HUES6 (cell line): ENCODE measurements at regions not wholly inside any gene's neighbourhood (a gene's known extent, or its start where the extent isn't known, plus 50 kb on each side); places are given as distances from the start of the nearest gene placed in this dataset.
"Not testable (repeated sequence)": the region's sequence is repeated elsewhere in the genome, so short reads cannot be mapped to it uniquely, and the experiment has no call there.

ENCODE experiments used
- H3K27ac ChIP-seq: 2 replicates; pipeline ENCODE4 v1.7.0; 2013; ENCODE audit warnings: low read depth, mild to moderate bottlenecking, low read length, inconsistent platforms
- H3K27me3 ChIP-seq: 2 replicates; pipeline ENCODE4 v1.6.1; 2013; ENCODE audit warnings: low read length; ENCODE audit not compliant: control insufficient read depth, insufficient read depth
- H3K36me3 ChIP-seq: 2 replicates; pipeline ENCODE4 v1.6.1; 2013; ENCODE audit warnings: low read length; ENCODE audit not compliant: control insufficient read depth, insufficient read depth
- H3K4me1 ChIP-seq: 2 replicates; pipeline ENCODE4 v1.6.1; 2013; ENCODE audit warnings: low read length; ENCODE audit not compliant: control insufficient read depth, insufficient read depth
- H3K4me3 ChIP-seq: 2 replicates; pipeline ENCODE4 v1.5.1; 2013; ENCODE audit warnings: low read depth, low read length
- H3K9ac ChIP-seq: one replicate; pipeline ENCODE4 v1.6.1; 2013; ENCODE audit warnings: mild to moderate bottlenecking, low read length
- H3K9me3 ChIP-seq: 2 replicates; pipeline ENCODE4 v1.6.1; 2013; ENCODE audit warnings: low read depth, low read length; ENCODE audit not compliant: control insufficient read depth, insufficient read depth

DNA sequence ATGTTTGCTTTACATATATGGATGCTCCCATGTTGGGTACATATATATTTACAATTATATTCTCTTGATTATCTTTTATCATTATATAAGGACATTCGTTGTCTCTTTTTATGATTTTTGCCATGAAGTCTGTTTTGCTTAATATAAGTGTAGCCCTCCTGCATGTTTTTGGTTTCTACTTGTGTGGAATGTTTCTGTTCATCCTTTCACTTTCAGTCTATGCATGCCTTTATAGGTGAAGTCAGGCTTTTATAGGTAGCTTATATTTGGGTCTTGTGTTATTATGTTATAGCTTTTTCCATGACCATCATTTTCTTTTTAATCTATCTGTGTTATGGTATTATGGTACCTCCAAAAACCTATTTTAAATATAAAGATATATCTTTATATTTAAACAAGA is 612.5 kb upstream of the HS3ST5 start:
- Histone ChIP-seq H3K36me3 (no peaks in the 10 kb centered on the region), H3K27me3 (no peaks in the 10 kb centered on the region), H3K9ac (no peak overlapping the region), H3K4me3 (no peak overlapping the region), H3K4me1 (no peaks in the 10 kb centered on the region), H3K9me3 (no peaks in the 10 kb centered on the region), H3K27ac (no peak overlapping the region)

DNA sequence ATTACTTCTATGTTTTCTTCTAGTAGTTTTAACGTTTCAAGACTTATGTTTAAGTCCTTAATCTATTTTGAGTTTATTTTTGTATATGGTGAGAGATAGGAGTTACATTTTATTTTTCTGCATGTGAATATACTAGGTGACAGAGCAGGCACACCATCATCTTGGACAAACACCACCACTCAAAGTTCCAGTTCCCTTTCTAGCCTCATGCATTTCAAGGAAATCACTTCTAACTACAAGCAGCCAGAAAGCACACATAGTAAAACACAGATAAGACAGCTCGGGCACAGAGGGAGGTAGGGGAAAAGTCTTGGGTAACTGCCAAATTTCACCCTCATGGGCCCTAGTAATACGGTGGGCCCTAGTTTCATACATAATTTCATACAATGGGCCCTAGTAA is 609.4 kb upstream of the HS3ST5 start:
- Histone ChIP-seq H3K9me3 (0 out of 2 replicates have a peak, but pooled peaks cover under 1% of the 10 kb centered on the region), H3K27me3 (no peaks in the 10 kb centered on the region), H3K9ac (no peak overlapping the region), H3K4me3 (no peak overlapping the region), H3K27ac (no peak overlapping the region), H3K4me1 (no peaks in the 10 kb centered on the region), H3K36me3 (no peaks in the 10 kb centered on the region)

DNA sequence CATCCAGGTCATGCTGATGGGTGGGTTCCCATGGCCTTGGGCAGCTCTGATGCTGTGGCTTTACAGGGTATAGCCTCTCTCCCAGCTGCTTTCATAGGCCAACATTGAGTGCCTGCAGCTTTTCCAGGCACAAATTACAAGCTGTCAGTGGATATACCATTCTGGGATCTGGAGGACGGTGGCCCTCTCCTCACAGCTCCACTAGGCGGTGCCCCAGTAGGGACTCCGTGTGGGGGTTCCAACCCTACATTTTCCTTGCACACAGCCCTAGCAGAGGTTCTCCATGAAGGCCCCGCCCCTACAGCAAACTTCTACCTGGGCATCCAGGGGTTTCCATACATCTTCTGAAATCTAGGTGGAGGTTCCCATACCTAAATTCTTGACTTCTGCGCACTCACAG is 602.6 kb upstream of the HS3ST5 start:
- H3K27ac ChIP-seq: no peak overlapping the region
- H3K9me3 ChIP-seq: peaks cover 9% of the 10 kb centered on the region
- H3K27me3 ChIP-seq: no peaks in the 10 kb centered on the region
- no peak overlapping the region for H3K9ac ChIP-seq
- no peaks in the 10 kb centered on the region for H3K36me3 ChIP-seq
- no peak overlapping the region for H3K4me3 ChIP-seq
- H3K4me1 ChIP-seq: peaks cover 6% of the 10 kb centered on the region; the same call in 1 of the 2 replicates

DNA sequence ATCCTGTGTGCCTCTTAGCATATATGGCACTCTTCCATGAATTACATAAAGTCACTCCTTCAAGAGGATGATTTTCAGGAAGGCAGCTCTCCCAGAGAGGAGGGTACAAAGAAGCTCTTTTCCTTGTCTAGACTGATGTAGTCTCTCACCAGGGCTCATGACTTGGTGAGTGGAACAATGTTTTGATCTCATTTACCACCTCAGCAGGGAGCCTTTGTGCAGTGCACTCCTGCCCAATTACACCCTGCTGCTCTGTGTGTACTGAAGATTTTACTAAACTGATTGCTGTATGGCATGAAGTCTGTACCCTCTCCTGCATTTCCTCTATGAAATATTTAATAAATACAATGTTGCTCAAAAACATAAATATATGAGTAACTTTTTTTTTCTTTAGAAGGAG is 598.3 kb upstream of the HS3ST5 start:
- Histone ChIP-seq H3K4me3 (no peak overlapping the region), H3K36me3 (no peaks in the 10 kb centered on the region), H3K4me1 (peaks cover 6% of the 10 kb centered on the region; the same call in 1 of the 2 replicates)

DNA sequence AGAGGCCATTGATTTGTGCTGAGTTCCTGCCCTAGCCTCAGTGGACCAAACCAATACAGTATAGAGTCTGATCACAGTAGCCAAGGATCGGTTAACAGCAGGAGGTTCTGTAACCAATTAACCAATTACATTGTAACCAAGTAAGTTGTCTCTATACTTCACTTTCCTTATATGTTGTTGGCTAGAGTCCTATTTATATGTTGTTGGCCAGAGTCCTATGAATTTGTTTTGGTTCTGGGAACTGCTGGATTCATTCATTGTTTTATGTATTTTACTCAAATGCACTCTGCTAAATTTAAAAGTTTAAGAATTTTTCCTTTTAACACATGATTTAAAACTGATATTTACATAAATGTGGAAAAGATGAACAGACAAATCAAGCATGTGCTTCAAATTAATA is 597.4 kb upstream of the HS3ST5 start:
- no peak overlapping the region for H3K27ac ChIP-seq
- no peaks in the 10 kb centered on the region for H3K27me3 ChIP-seq
- peaks cover 6% of the 10 kb centered on the region; the same call in 1 of the 2 replicates for H3K4me1 ChIP-seq
- H3K9ac ChIP-seq: no peak overlapping the region
- no peaks in the 10 kb centered on the region for H3K36me3 ChIP-seq
- H3K4me3 ChIP-seq: no peak overlapping the region
- no peaks in the 10 kb centered on the region for H3K9me3 ChIP-seq

More for the DNA sequence above, 598.3 kb upstream of the HS3ST5 start:
- H3K27me3 ChIP-seq: no peaks in the 10 kb centered on the region
- H3K9me3 ChIP-seq: no peaks in the 10 kb centered on the region
- no peak overlapping the region for H3K9ac ChIP-seq
- no peak overlapping the region for H3K27ac ChIP-seq

DNA sequence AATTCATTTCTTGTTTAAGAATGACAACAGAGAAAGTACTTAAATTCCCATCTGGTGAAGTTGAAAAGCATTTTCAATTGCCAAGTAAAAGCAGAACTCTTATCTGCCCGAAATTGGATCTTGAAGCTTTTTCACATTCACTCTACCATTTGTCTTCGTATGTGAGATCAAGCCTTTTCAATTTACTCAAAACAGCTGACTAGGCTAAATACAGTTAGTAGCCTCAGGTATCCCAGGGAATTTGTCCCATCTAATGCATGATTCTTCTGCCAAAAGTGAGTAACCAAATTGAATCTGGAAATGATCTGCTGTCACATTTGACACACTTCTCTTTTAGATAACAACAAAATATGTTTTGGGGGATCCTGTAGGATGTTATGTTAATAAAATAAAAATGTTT is 596.8 kb upstream of the HS3ST5 start:
- Histone ChIP-seq H3K4me3 (no peak overlapping the region), H3K27ac (no peak overlapping the region), H3K9me3 (no peaks in the 10 kb centered on the region), H3K4me1 (peaks cover 6% of the 10 kb centered on the region; the same call in 1 of the 2 replicates), H3K36me3 (no peaks in the 10 kb centered on the region), H3K9ac (no peak overlapping the region), H3K27me3 (no peaks in the 10 kb centered on the region)

DNA sequence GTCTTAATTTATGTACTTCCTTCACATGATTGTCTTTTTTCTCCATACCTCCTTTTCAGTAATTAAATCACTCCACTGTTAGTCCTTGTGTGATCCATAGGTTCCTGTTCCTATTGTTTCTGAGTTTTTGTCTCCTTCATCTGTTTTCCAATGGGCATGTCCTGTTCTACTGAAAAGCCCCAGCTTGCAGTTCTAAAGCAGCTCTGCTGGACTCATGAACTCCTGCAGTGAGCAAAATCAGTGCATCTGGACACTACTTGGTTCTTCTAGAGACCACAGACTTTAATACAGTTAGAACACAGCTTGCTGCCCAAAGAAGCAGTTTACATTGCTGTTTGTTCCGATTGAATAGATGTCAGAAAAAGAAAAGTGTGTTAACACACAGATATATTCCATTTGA is 593.3 kb upstream of the HS3ST5 start:
- H3K9me3 ChIP-seq: no peaks in the 10 kb centered on the region
- no peaks in the 10 kb centered on the region for H3K36me3 ChIP-seq
- peaks cover 5% of the 10 kb centered on the region; the same call in 1 of the 2 replicates for H3K4me1 ChIP-seq
- no peak overlapping the region for H3K9ac ChIP-seq
- H3K27me3 ChIP-seq: no peaks in the 10 kb centered on the region
- no peak overlapping the region for H3K4me3 ChIP-seq
- no peak overlapping the region for H3K27ac ChIP-seq

DNA sequence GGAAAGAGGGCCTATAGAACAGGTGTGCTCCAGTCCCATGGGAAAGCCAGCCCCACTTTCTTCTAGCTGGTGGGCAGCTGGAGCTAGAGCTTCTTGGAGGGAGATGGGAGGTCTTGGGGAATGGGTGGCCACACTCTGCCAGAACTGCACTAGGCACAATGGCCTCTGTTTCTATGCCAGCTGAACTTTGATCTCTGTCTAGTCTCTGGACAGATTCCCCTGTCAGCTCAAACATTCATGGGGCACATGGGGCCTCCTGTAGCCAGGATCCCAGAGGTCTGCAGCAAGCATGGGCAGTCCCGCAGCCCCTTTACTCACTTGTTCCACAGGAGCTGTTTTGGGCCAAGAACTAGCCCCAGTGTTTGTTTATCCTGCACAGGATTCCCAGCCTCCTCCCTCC is 591.3 kb upstream of the HS3ST5 start:
- no peaks in the 10 kb centered on the region for H3K36me3 ChIP-seq
- H3K4me1 ChIP-seq: no peaks in the 10 kb centered on the region
- no peak overlapping the region for H3K9ac ChIP-seq
- no peak overlapping the region for H3K27ac ChIP-seq
- peaks cover 3% of the 10 kb centered on the region for H3K9me3 ChIP-seq
- H3K27me3 ChIP-seq: no peaks in the 10 kb centered on the region
- H3K4me3 ChIP-seq: no peak overlapping the region

DNA sequence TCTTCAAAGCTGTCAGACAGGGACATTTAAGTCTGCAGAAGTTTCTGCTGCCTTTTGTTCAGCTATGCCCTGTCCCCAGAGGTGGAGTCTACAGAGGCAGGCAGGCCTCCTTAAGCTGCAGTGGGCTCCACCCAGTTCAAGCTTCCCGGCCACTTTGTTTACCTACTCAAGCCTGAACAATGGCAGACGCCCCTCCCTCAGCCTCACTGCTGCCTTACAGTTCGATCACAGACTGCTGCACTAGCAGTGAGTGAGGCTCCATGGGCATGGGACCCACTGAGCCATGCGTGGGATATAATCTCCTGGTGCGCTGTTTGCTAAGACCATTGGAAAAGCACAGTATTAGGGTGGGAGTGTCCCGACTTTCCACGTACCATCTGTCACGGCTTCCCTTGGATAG is 585.9 kb upstream of the HS3ST5 start:
- H3K27ac ChIP-seq: not testable (repeated sequence)

DNA sequence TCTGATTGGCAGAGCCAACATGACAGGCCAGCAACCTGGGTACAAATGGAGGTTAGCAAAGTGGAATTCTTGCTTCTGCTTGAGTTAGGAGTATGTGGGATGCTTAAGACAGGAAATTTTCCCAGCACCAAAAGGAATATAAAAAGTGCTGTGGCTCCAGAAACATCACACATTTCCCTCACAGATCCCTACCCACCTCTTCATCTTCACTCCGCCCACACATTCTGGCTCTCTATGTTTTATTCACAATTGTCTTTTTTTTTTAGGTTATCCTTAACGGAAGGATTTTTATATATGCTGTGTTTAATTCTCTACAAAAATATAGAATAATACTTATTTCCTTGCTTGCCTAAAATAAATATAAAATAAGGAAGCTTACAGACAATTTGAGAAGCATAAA is 563.3 kb upstream of the HS3ST5 start:
- H3K27me3 ChIP-seq: no peaks in the 10 kb centered on the region

More for the DNA sequence above, 585.9 kb upstream of the HS3ST5 start:
- H3K9ac ChIP-seq, H3K9me3 ChIP-seq, H3K4me3 ChIP-seq, H3K4me1 ChIP-seq, H3K36me3 ChIP-seq, H3K27me3 ChIP-seq: not testable (repeated sequence)

DNA sequence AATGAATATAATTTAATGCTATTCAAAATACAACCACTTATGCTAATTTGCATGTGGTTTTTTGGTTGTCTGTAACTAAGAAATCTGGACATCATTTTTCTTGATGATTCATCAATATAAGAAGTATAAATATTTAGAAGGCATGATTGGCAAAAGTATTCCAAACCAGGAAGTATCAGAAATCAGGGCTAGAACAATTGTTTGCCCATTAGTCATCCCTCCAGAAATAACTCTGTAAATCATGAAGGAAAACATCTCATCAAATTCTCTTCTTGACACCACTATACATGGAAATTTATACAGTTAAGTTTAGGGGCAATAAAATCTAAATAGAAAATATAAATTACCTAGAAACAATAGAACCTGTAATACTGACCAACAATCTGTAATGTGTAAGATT is 554.7 kb upstream of the HS3ST5 start:
- Histone ChIP-seq H3K9me3 (peaks cover 13% of the 10 kb centered on the region), H3K27me3 (no peaks in the 10 kb centered on the region), H3K4me1 (no peaks in the 10 kb centered on the region), H3K36me3 (no peaks in the 10 kb centered on the region), H3K27ac (no peak overlapping the region), H3K9ac (no peak overlapping the region), H3K4me3 (no peak overlapping the region)

More for the DNA sequence above, 563.3 kb upstream of the HS3ST5 start:
- H3K4me3 ChIP-seq: no peak overlapping the region
- no peak overlapping the region for H3K9ac ChIP-seq
- no peaks in the 10 kb centered on the region for H3K9me3 ChIP-seq
- H3K27ac ChIP-seq: no peak overlapping the region
- H3K4me1 ChIP-seq: no peaks in the 10 kb centered on the region
- no peaks in the 10 kb centered on the region for H3K36me3 ChIP-seq

DNA sequence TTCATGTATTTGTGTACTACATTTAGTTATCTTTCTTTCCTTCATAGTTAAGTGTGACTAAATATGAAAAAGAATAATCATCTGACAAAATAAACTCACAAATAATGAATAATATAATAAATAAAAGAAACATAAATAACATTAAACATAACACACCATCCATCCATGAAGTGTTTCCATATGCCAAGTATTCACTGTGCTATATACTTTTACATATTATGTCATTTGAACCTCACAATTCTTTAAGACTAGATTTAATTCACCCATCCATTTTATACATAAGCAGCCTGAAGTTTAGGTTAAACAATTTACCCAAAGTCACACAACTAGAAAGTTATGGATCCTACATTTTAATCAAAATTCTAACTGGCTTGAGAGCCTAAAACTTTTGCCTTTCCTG is 549.4 kb upstream of the HS3ST5 start:
- no peaks in the 10 kb centered on the region for H3K36me3 ChIP-seq
- no peaks in the 10 kb centered on the region for H3K4me1 ChIP-seq
- H3K4me3 ChIP-seq: no peak overlapping the region
- H3K27ac ChIP-seq: no peak overlapping the region
- no peaks in the 10 kb centered on the region for H3K27me3 ChIP-seq
- no peak overlapping the region for H3K9ac ChIP-seq
- no peaks in the 10 kb centered on the region for H3K9me3 ChIP-seq
